H1 (cell line): ENCODE measurements at regions not wholly inside any gene's neighbourhood (a gene's known extent, or its start where the extent isn't known, plus 50 kb on each side); places are given as distances from the start of the nearest gene placed in this dataset.

ENCODE experiments used
- CTCF ChIA-PET: fragments of 300-600 bp; sonication (Branson Sonifier 250); formaldehyde crosslinking; loops from one replicate; lab custom pipeline; 2021; ENCODE audit not compliant: partially characterized antibody; lab: Charles Lee
- POLR2A ChIA-PET: fragments of 300-600 bp; sonication (Branson Sonifier 250); formaldehyde crosslinking; loops from one replicate; lab custom pipeline; 2021; ENCODE audit warnings: inconsistent platforms; ENCODE audit not compliant: partially characterized antibody; lab: Charles Lee
- DNase-seq, 2 experiments: peaks; one replicate each; pipeline versions ENCODE4 v3.0.0 to v3.0.0-alpha.2; 2010 to 2022; ENCODE audit warnings: low spot score in 2 of 2, low read depth in 1 of 2, mixed read lengths in 1 of 2
- FAIRE-seq: peaks from 2 replicates; lab custom pipeline; 2011; peaks lifted over from hg19 to GRCh38; lab: Jason Lieb, UNC
- H2AFZ ChIP-seq: 2 replicates; pipeline ENCODE4 v1.8.1; 2012; ENCODE audit warnings: low read length, inconsistent platforms
- H2AK5ac ChIP-seq: 2 replicates; pipeline ENCODE4 v1.6.1; 2013; ENCODE audit warnings: low read depth, low read length
- H2BK120ac ChIP-seq: replicated peaks from 2 replicates; pipeline ENCODE3; 2013; ENCODE audit warnings: low read depth, low read length, inconsistent platforms
- H2BK12ac ChIP-seq: 2 replicates; pipeline ENCODE4 v1.6.1; 2013; ENCODE audit warnings: low read depth, low read length
- H2BK15ac ChIP-seq: 2 replicates; pipeline ENCODE4 v1.6.1; 2013; ENCODE audit warnings: low read length
- H2BK20ac ChIP-seq: 2 replicates; pipeline ENCODE4 v1.6.1; 2013; ENCODE audit warnings: low read length
- H2BK5ac ChIP-seq: 2 replicates; pipeline ENCODE4 v1.6.1; 2013; ENCODE audit warnings: low read depth, low read length
- H3K14ac ChIP-seq: 2 replicates; pipeline ENCODE4 v1.6.1; 2013; ENCODE audit warnings: inconsistent platforms; ENCODE audit not compliant: insufficient read length
- H3K18ac ChIP-seq: 2 replicates; pipeline ENCODE4 v1.6.1; 2013; ENCODE audit warnings: low read length; ENCODE audit errors: extremely low read depth
- H3K23ac ChIP-seq: 2 replicates; pipeline ENCODE4 v1.6.1; 2013; ENCODE audit warnings: inconsistent platforms; ENCODE audit not compliant: insufficient read length
- H3K23me2 ChIP-seq: 2 replicates; pipeline ENCODE4 v1.6.1; 2013; ENCODE audit warnings: low read depth, low read length
- H3K27ac ChIP-seq: 2 replicates; pipeline ENCODE4 v1.6.1; 2011; ENCODE audit warnings: low read depth, low read length, inconsistent platforms
- H3K27me3 ChIP-seq, 4 experiments: replicated peaks in 1 of 4; 1 replicate in 1 of 4; 2 replicates in 3 of 4; pipeline versions ENCODE4 v1.6.1 to v1.8.1; 2011 to 2013; ENCODE audit warnings: low read length in 3 of 4, mild to moderate bottlenecking in 3 of 4, inconsistent platforms in 2 of 4, mixed read lengths in 2 of 4, moderate library complexity in 1 of 4; ENCODE audit not compliant: control insufficient read depth in 3 of 4, insufficient read depth in 3 of 4; ENCODE audit errors: extremely low read depth in 1 of 4
- H3K36me3 ChIP-seq, 4 experiments: 2 replicates each; pipeline versions ENCODE4 v1.6.1 to v1.8.1; 2011 to 2013; ENCODE audit warnings: mild to moderate bottlenecking in 4 of 4, low read length in 3 of 4, moderate library complexity in 2 of 4, control low read depth in 1 of 4, inconsistent platforms in 1 of 4; ENCODE audit not compliant: insufficient read depth in 4 of 4, control insufficient read depth in 2 of 4
- H3K4ac ChIP-seq: replicated peaks from 2 replicates; pipeline ENCODE3; 2013; ENCODE audit warnings: low read length, low read depth, mixed read lengths, inconsistent platforms; ENCODE audit not compliant: insufficient read length
- H3K4me1 ChIP-seq, 4 experiments: replicated peaks in 1 of 4; 1 replicate in 1 of 4; 2 replicates in 3 of 4; pipeline versions ENCODE4 v1.6.1 to v1.8.1; 2011 to 2013; ENCODE audit warnings: low read length in 3 of 4, inconsistent platforms in 2 of 4, mixed read lengths in 1 of 4; ENCODE audit not compliant: insufficient read depth in 4 of 4, control insufficient read depth in 3 of 4
- H3K4me2 ChIP-seq, 2 experiments: 2 replicates each; pipeline versions ENCODE4 v1.6.1 to v1.8.1; 2011 to 2013; ENCODE audit warnings: low read depth in 2 of 2, low read length in 2 of 2, control low read depth in 1 of 2, inconsistent platforms in 1 of 2, mild to moderate bottlenecking in 1 of 2; ENCODE audit not compliant: insufficient read depth in 1 of 2
- H3K4me3 ChIP-seq, 4 experiments: fragments of 200-600, 300-600 bp in 1 of 4; sonication (generic), shearing (Covaris generic), sonication (Bioruptor Twin) in 1 of 4; 2 replicates each; pipeline versions ENCODE4 v1.5.1 to v1.8.1; 2011 to 2016; ENCODE audit warnings: low read length in 4 of 4, low read depth in 3 of 4, control low read depth in 2 of 4, inconsistent platforms in 2 of 4, mild to moderate bottlenecking in 2 of 4, mixed read lengths in 1 of 4, moderate library complexity in 1 of 4; ENCODE audit not compliant: insufficient read depth in 2 of 4; ENCODE audit errors: extremely low read depth in 1 of 4
- H3K56ac ChIP-seq: replicated peaks from 2 replicates; pipeline ENCODE3; 2013; ENCODE audit warnings: low read depth, mild to moderate bottlenecking, mixed read lengths, low read length, inconsistent platforms; ENCODE audit not compliant: insufficient read length
- H3K79me1 ChIP-seq: 2 replicates; pipeline ENCODE4 v1.6.1; 2013; ENCODE audit warnings: low read depth, low read length, control low read depth
- H3K79me2 ChIP-seq, 2 experiments: 2 replicates each; pipeline versions ENCODE4 v1.6.1 to v1.8.1; 2012 to 2013; ENCODE audit warnings: low read length in 2 of 2, mild to moderate bottlenecking in 2 of 2, inconsistent platforms in 1 of 2; ENCODE audit not compliant: insufficient read depth in 2 of 2, control insufficient read depth in 1 of 2
- H3K9ac ChIP-seq, 4 experiments: replicated peaks in 1 of 4; 1 replicate in 1 of 4; 2 replicates in 3 of 4; pipeline versions ENCODE4 v1.6.1 to v1.8.1; 2011 to 2013; ENCODE audit warnings: low read depth in 3 of 4, low read length in 3 of 4, control low read depth in 2 of 4, mild to moderate bottlenecking in 2 of 4, moderate library complexity in 2 of 4, inconsistent platforms in 1 of 4; ENCODE audit errors: extremely low read depth in 1 of 4
- H3K9me3 ChIP-seq, 2 experiments: 2 replicates each; pipeline versions ENCODE4 v1.6.1 to v1.8.1; 2012 to 2013; ENCODE audit warnings: mild to moderate bottlenecking in 2 of 2, moderate library complexity in 2 of 2, control low read depth in 1 of 2, inconsistent platforms in 1 of 2, low read depth in 1 of 2, low read length in 1 of 2, mixed read lengths in 1 of 2; ENCODE audit not compliant: insufficient read depth in 2 of 2
- H4K20me1 ChIP-seq, 2 experiments: replicated peaks in 1 of 2; 2 replicates each; pipeline versions ENCODE3 to v1.8.1; 2011 to 2013; ENCODE audit warnings: inconsistent platforms in 2 of 2, low read length in 2 of 2, mild to moderate bottlenecking in 1 of 2; ENCODE audit not compliant: insufficient read depth in 2 of 2, control insufficient read depth in 1 of 2
- H4K5ac ChIP-seq: 2 replicates; pipeline ENCODE4 v1.6.1; 2013; ENCODE audit warnings: low read length, low read depth, mixed read lengths, inconsistent platforms; ENCODE audit not compliant: insufficient read length
- H4K8ac ChIP-seq: 2 replicates; pipeline ENCODE4 v1.8.0; 2013; ENCODE audit warnings: mild to moderate bottlenecking, moderate library complexity, low read length, inconsistent platforms; ENCODE audit not compliant: insufficient read depth; ENCODE audit errors: extremely low read depth
- H4K91ac ChIP-seq: replicated peaks from 2 replicates; pipeline ENCODE3; 2013; ENCODE audit warnings: low read length, mixed read lengths, inconsistent platforms; ENCODE audit not compliant: insufficient read length
- CTCF ChIP-seq, 3 experiments: IDR thresholded peaks; 1 replicate in 2 of 3; 2 replicates in 1 of 3; pipeline versions ENCODE4 v1.5.1 to v1.6.1; 2011; ENCODE audit warnings: low read length in 3 of 3, mild to moderate bottlenecking in 3 of 3, inconsistent platforms in 2 of 3, low read depth in 1 of 3, moderate library complexity in 1 of 3; ENCODE audit not compliant: insufficient read depth in 1 of 3; ENCODE audit errors: control extremely low read depth in 1 of 3
- KDM5A ChIP-seq: fragments of 200-600 bp; IDR thresholded peaks from 2 replicates; pipeline ENCODE4 v1.7.1; 2012; ENCODE audit warnings: mild to moderate bottlenecking, low read length, inconsistent platforms, mixed read lengths
- RAD21 ChIP-seq, 2 experiments: IDR thresholded peaks in 1 of 2; conservative IDR thresholded peaks in 1 of 2; 2 replicates each; pipeline ENCODE4 v1.6.1; 2011; ENCODE audit warnings: low read depth in 2 of 2, low read length in 2 of 2, improper control_type of control experiment in 1 of 2, inconsistent platforms in 1 of 2, mild to moderate bottlenecking in 1 of 2, moderate library complexity in 1 of 2
- WGBS, 2 experiments: shearing (Covaris generic) in 1 of 2; methylation state at CpG; one replicate each; pipeline versions ENCODE4 v1.1.6 to v1.1.7; 2013 to 2015; ENCODE audit warnings: low lambda C conversion rate in 2 of 2, mixed read lengths in 2 of 2, inconsistent platforms in 1 of 2, low coverage in 1 of 2, missing lambda C conversion rate in 1 of 2; ENCODE audit not compliant: insufficient replicate concordance in 2 of 2, insufficient coverage in 1 of 2, insufficient read length in 1 of 2; ENCODE audit errors: extremely low coverage in 1 of 2, missing lambda C conversion rate in 1 of 2; 5-methylcytosine and 5-hydroxymethylcytosine counted together

DNA sequence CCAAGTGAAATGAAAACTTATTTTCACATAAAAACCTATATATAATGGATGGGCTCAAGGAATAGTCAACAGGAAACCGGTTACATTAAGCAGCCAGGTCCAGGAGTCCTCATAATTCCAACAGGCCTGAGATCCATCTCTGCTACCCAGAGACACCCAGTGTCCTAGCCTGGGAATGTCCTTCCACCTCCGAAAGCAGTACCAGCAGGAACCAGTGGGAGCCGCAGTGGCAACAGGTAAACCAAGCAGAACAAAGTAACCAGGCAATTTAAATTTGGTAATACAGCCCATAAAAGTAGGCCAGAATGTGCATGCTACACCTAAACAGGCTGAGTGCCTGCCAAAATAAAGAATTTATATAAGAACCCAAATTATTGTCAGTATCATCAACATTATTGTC is 195.6 kb downstream of the ZBBX start:
- ChIA-PET CTCF (interaction anchor here (1.3 to 1.6 kb wide), 3 partner anchors 13 to 88 kb away, joined by 3 to 4 read pairs (median 3); no protein-coding TSS in a partner anchor), POLR2A (no interaction called here)
- no peak overlapping the region for H2BK20ac ChIP-seq
- no peaks in the 10 kb centered on the region for H3K4me1 ChIP-seq
- no peak overlapping the region for H3K56ac ChIP-seq
- FAIRE-seq (peak; percentile 75), DNase-seq (no peak)
- no peaks in the 10 kb centered on the region for H3K9me3 ChIP-seq
- no peak overlapping the region for H3K4ac ChIP-seq
- H4K8ac ChIP-seq = no peak overlapping the region
- no peak overlapping the region for H3K4me2 ChIP-seq
- no peak overlapping the region for H2BK12ac ChIP-seq
- no peak overlapping the region for H2BK5ac ChIP-seq
- H3K4me3 ChIP-seq = no peak overlapping the region
- H3K23me2 ChIP-seq = no peaks in the 10 kb centered on the region
- H3K14ac ChIP-seq = no peak overlapping the region
- H4K91ac ChIP-seq = no peak overlapping the region
- H2AFZ ChIP-seq = no peak overlapping the region
- no peak overlapping the region for H3K18ac ChIP-seq
- no peak overlapping the region for H2BK120ac ChIP-seq
- no peaks in the 10 kb centered on the region for H4K20me1 ChIP-seq
- H3K27ac ChIP-seq = no peak overlapping the region
- 69% methylated on average over 3 of the region's 3 CpGs; no CpG with 5 or more reads in 1 of the 2 experiments for whole genome bisulfite sequencing, 2 experiments
- H3K79me2 ChIP-seq = no peaks in the 10 kb centered on the region
- TF ChIP-seq CTCF (IDR thresholded peaks at IDR 0.05; ENCODE audit: control extremely low read depth in 1 of 3, insufficient read depth in 1 of 3, low read depth in 1 of 3, low read length in 3 of 3) = peak; percentile 62 to 85 (median 71)
- TF ChIP-seq RAD21 (IDR thresholded peaks at IDR 0.05 in 1 of 2, conservative IDR thresholded peaks at IDR 0.05 in 1 of 2; ENCODE audit: low read depth in 2 of 2, low read length in 2 of 2) = peak; percentile 60 to 72
- TF ChIP-seq KDM5A = no peak
- H2BK15ac ChIP-seq = no peak overlapping the region
- H3K23ac ChIP-seq = no peak overlapping the region
- H3K79me1 ChIP-seq = no peaks in the 10 kb centered on the region
- H3K9ac ChIP-seq = no peak overlapping the region
- H2AK5ac ChIP-seq = no peak overlapping the region
- H3K36me3 ChIP-seq = no peaks in the 10 kb centered on the region
- no peak overlapping the region for H4K5ac ChIP-seq
- no peaks in the 10 kb centered on the region for H3K27me3 ChIP-seq
